Mesodermal cell (in vitro differentiated cells): ENCODE measurements at regions not wholly inside any gene's neighbourhood (a gene's known extent, or its start where the extent isn't known, plus 50 kb on each side); places are given as distances from the start of the nearest gene placed in this dataset.

Experiments
- H3K27ac ChIP-seq: 2 replicates; pipeline ENCODE4 v1.7.0; 2013; ENCODE audit warnings: mild to moderate bottlenecking, low read depth, low read length, moderate library complexity; ENCODE audit not compliant: severe bottlenecking
- H3K36me3 ChIP-seq: 2 replicates; pipeline ENCODE4 v1.7.1; 2013; ENCODE audit warnings: mild to moderate bottlenecking, low read length, moderate library complexity; ENCODE audit not compliant: control insufficient read depth, insufficient read depth
- H3K4me1 ChIP-seq: one replicate; pipeline ENCODE4 v1.7.1; 2013; ENCODE audit warnings: mild to moderate bottlenecking, low read length; ENCODE audit not compliant: insufficient read depth, control insufficient read depth, poor library complexity, severe bottlenecking
- H3K4me3 ChIP-seq: 2 replicates; pipeline ENCODE4 v1.7.0; 2013; ENCODE audit warnings: low read length, control low read depth, mild to moderate bottlenecking; ENCODE audit not compliant: insufficient read depth, poor library complexity, severe bottlenecking; ENCODE audit errors: extremely low read depth
- H3K9me3 ChIP-seq: 2 replicates; pipeline ENCODE4 v1.7.1; 2013; ENCODE audit warnings: mild to moderate bottlenecking, low read length, moderate library complexity; ENCODE audit not compliant: control insufficient read depth
- WGBS, 2 experiments: methylation state at CpG; one replicate each; pipeline ENCODE4 v1.1.5; 2013; ENCODE audit warnings: missing lambda C conversion rate in 2 of 2; ENCODE audit not compliant: insufficient coverage in 2 of 2; 5-methylcytosine and 5-hydroxymethylcytosine counted together

GRCh38 chr2:147479358-147479757, 365.5 kb upstream of the ACVR2A start:
- H3K9me3 ChIP-seq, result no peaks in the 10 kb centered on the region
- peaks cover 21% of the 10 kb centered on the region for H3K4me1 ChIP-seq
- no peaks in the 10 kb centered on the region for H3K36me3 ChIP-seq
- WGBS, 2 experiments, result 92 to 100% methylated on average over 1 to 4 of the region's 4 CpGs
- no peak overlapping the region for H3K4me3 ChIP-seq
- H3K27ac ChIP-seq, result no peak overlapping the region

DNA sequence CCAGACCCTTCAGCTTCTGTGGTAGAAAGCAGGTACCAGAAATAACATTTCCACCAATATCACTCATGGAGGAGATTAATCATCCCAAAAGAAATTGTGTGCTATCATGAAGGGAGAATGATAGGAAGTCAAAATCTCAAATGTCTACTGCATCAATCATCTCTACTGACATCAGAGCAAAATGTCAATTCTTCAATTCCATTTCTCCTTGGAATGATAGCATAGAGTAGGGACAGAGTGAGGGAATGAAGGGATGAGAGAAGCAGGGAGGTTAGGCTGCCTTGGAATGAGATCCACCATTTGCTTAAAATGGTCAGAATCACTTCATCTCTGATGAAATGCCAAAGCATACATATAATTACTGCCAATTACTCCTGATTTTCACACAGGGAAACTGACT, 371.8 kb upstream of the ACVR2A start:
- no peak overlapping the region for H3K4me3 ChIP-seq
- no peaks in the 10 kb centered on the region for H3K9me3 ChIP-seq
- H3K36me3 ChIP-seq, result no peaks in the 10 kb centered on the region
- no peaks in the 10 kb centered on the region for H3K4me1 ChIP-seq
- H3K27ac ChIP-seq, result no peak overlapping the region

DNA sequence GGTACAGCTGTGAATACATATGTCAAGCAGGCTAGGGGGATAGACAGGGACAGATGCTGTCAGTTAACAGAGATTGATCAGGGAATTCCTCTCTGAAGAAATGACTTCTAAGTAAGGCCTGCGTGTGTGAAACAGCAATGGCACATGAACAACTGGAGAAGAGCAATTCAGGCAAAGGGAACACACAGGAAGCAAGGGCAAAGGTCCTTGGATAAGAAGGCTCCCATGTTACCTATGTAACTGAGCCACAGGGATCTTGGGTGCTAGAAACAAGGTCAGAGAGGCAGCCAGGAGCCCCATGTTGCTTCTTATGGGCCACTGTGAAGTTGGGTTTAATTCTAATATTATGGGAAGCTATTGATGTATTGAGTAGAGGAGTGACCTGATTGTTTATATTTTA, 373.7 kb upstream of the ACVR2A start:
- H3K4me3 ChIP-seq, result no peak overlapping the region
- H3K36me3 ChIP-seq, result no peaks in the 10 kb centered on the region
- 89 to 100% methylated on average over 1 of the region's 1 CpG for WGBS, 2 experiments
- H3K27ac ChIP-seq, result no peak overlapping the region
- no peaks in the 10 kb centered on the region for H3K9me3 ChIP-seq
- no peaks in the 10 kb centered on the region for H3K4me1 ChIP-seq

DNA sequence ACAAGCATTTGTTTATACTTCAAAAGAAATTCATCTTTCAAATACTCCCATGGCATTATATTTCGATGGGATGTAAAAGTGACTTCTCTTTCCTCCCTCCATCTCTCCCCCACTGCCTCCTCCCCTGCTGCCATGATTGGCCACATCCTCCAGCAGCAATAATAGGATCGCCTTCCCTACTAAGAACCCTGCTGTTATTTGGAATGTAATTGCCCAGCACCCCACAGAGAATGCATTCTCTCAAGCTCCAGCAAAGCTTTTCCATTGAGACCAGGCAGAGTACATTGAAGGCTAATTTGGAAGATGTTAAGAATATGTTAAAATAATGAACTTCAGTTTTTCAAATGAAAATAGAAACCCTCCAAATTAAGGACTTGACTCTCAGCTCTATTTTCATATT, 375.4 kb upstream of the ACVR2A start:
- Histone ChIP-seq H3K9me3 (no peaks in the 10 kb centered on the region), H3K4me3 (no peak overlapping the region), H3K36me3 (no peaks in the 10 kb centered on the region), H3K27ac (no peak overlapping the region), H3K4me1 (no peaks in the 10 kb centered on the region)
- no CpG with 5 or more reads among the region's 2 CpGs for WGBS, 2 experiments

GRCh38 chr2:147468963-147469362, 375.9 kb upstream of the ACVR2A start:
- H3K27ac ChIP-seq, result no peak overlapping the region
- no peaks in the 10 kb centered on the region for H3K36me3 ChIP-seq
- H3K4me1 ChIP-seq, result no peaks in the 10 kb centered on the region
- no peaks in the 10 kb centered on the region for H3K9me3 ChIP-seq
- WGBS, 2 experiments, result 47 to 68% methylated on average over 4 of the region's 5 CpGs
- no peak overlapping the region for H3K4me3 ChIP-seq

- Histone ChIP-seq H3K27ac (no peak overlapping the region), H3K36me3 (no peaks in the 10 kb centered on the region), H3K9me3 (no peaks in the 10 kb centered on the region), H3K4me1 (no peaks in the 10 kb centered on the region), H3K4me3 (no peak overlapping the region)
- no CpG with 5 or more reads among the region's 3 CpGs for WGBS, 2 experiments
Measured at GRCh38 chr2:147468349-147468748, 376.5 kb upstream of the ACVR2A start.

DNA sequence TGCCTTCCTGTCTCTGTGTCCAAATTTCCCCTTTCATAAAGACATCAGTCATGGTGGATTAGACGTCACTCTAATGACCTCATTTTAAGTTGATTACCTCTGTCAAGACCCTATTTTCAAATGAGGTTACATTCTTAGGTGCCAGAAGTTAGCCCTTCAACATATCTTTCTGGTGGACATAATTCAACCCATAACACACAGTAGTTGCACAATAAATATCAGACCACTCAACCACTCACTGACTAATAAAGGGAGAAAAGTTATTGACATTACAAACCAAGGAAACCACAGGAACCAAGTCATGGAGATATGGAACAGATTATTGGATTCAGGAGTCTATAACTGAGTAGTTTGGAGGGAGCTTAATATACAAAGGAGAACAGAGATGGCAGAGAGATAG, 377.4 kb upstream of the ACVR2A start:
- H3K36me3 ChIP-seq, result no peaks in the 10 kb centered on the region
- WGBS, 2 experiments, result 86% methylated on average over 1 of the region's 1 CpG; no CpG with 5 or more reads in 1 of the 2 experiments

GRCh38 chr2:147464737-147465357, 380.0 kb upstream of the ACVR2A start:
- Histone ChIP-seq H3K4me3 (no peak overlapping the region), H3K9me3 (no peaks in the 10 kb centered on the region), H3K36me3 (no peaks in the 10 kb centered on the region), H3K27ac (no peak overlapping the region), H3K4me1 (no peaks in the 10 kb centered on the region)
- WGBS, 2 experiments, result 80% methylated on average over 1 of the region's 3 CpGs; no CpG with 5 or more reads in 1 of the 2 experiments

More for the DNA sequence above, 377.4 kb upstream of the ACVR2A start:
- Histone ChIP-seq H3K4me3 (no peak overlapping the region), H3K27ac (no peak overlapping the region), H3K9me3 (no peaks in the 10 kb centered on the region), H3K4me1 (no peaks in the 10 kb centered on the region)

DNA sequence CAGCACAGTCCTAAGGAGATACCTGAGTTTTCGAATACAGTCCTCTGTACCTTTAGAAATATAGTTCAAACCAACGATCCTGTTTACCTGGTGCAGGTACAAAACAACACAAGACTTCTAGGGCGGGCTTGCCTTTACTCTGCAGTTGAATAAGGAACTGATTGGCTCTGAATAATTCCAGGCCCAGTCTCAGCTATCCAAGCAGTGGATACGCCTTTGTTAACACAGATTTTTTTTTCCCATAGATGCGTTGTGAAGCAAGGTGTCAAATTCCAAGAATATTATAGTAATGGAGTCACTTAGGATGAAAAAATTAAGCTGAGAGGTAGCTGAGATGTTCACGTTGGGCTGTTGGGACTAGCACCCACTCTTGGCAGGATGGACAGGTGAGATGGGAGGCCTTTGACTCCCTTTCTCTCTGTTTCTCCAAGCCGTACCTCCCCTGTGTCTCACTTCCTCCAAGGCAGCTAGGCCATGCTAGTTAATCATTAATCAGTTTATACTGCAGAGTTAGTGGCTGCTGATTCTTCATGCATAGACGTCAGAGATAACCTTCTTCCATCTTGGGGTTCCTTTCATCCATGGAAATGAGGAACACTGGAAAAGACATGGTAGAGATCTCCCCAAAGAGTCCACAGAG, 380.8 kb upstream of the ACVR2A start:
- 81 to 93% methylated on average over 5 to 7 of the region's 8 CpGs for WGBS, 2 experiments
- Histone ChIP-seq H3K4me3 (no peak overlapping the region), H3K27ac (no peak overlapping the region), H3K4me1 (no peaks in the 10 kb centered on the region), H3K9me3 (no peaks in the 10 kb centered on the region), H3K36me3 (no peaks in the 10 kb centered on the region)

DNA sequence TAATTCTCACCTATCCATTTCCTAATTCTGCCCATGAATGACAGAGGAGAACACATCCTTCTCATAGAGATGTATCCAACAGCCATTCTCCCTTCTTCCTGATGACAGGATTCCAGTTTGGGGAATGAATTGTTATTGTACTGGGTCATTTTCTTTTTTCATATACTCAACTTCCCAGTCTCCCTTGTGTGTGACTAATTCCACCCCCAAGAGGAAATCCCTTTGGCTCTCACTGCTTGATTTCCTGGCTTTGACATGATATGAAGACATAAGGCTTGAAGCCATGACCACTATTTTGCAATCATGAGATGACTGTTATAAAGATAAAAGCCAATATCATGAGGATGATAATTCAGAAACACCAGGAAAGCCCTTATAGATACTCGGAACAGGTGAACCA, 384.7 kb upstream of the ACVR2A start:
- Histone ChIP-seq H3K9me3 (no peaks in the 10 kb centered on the region), H3K4me1 (no peaks in the 10 kb centered on the region), H3K4me3 (no peak overlapping the region), H3K36me3 (no peaks in the 10 kb centered on the region), H3K27ac (no peak overlapping the region)
- no CpG with 5 or more reads among the region's 1 CpG for WGBS, 2 experiments

DNA sequence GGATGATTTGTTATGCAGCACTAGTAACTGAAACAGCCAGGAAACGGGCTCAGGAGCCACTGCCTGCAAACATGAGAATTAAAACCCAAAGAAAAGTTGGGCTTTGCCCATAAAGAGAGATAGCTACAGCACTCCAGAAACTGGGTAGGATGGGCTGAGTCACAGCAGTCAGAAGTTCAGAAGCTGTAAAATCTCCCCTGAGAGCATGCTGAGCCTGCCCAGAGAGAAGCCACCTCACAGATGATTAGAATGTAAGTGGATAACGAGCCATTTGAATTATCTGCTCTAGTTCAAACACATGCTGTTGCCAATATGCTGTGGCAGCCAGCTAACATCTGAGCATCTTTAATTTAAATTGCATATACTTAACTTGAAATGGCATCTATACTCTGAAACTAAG, 388.1 kb upstream of the ACVR2A start:
- Histone ChIP-seq H3K4me1 (no peaks in the 10 kb centered on the region), H3K4me3 (no peak overlapping the region), H3K27ac (no peak overlapping the region), H3K36me3 (no peaks in the 10 kb centered on the region), H3K9me3 (no peaks in the 10 kb centered on the region)
- WGBS, 2 experiments, result 80 to 87% methylated on average over 1 to 2 of the region's 2 CpGs
